Mesothelial cell of epicardium (in vitro differentiated cells): ENCODE measurements at regions not wholly inside any gene's neighbourhood (a gene's known extent, or its start where the extent isn't known, plus 50 kb on each side); places are given as distances from the start of the nearest gene placed in this dataset.

Experiments used
- DNase-seq, 2 experiments: peaks; one replicate each; pipeline ENCODE4 v3.0.0; 2021; ENCODE audit warnings: low spot score in 2 of 2; ENCODE audit not compliant: unreplicated experiment in 2 of 2
- H3K27ac Mint-ChIP-seq: 2 replicates; pipeline ENCODE4 v1.8.0; 2021; ENCODE audit warnings: mixed read lengths
- H3K27me3 Mint-ChIP-seq: 2 replicates; pipeline ENCODE4 v1.8.0; 2021; ENCODE audit warnings: low read depth, mixed read lengths
- H3K36me3 Mint-ChIP-seq: 2 replicates; pipeline ENCODE4 v1.8.0; 2021; ENCODE audit warnings: mixed read lengths
- H3K4me1 Mint-ChIP-seq: 2 replicates; pipeline ENCODE4 v1.8.0; 2021; ENCODE audit warnings: mixed read lengths
- H3K4me3 Mint-ChIP-seq: 2 replicates; pipeline ENCODE4 v1.8.0; 2021; ENCODE audit warnings: mild to moderate bottlenecking, moderate library complexity, mixed read lengths
- H3K9me3 Mint-ChIP-seq: 2 replicates; pipeline ENCODE4 v1.8.0; 2021; ENCODE audit warnings: mixed read lengths
- CTCF ChIP-seq: fragments of 200-600 bp; sonication (generic); IDR thresholded peaks from one replicate; pipeline ENCODE4 v1.5.0; 2021; ENCODE audit warnings: antibody characterized with exemption; ENCODE audit not compliant: unreplicated experiment

- H3K4me1 Mint-ChIP-seq, result peaks cover 7% of the 10 kb centered on the region
- no peak for TF ChIP-seq CTCF
- H3K27ac Mint-ChIP-seq, result no peak overlapping the region
- H3K27me3 Mint-ChIP-seq, result no peaks in the 10 kb centered on the region
- no peaks in the 10 kb centered on the region for H3K9me3 Mint-ChIP-seq
- no peak for DNase-seq
- no peak overlapping the region for H3K4me3 Mint-ChIP-seq
- no peaks in the 10 kb centered on the region for H3K36me3 Mint-ChIP-seq
These were observed 67.9 kb upstream of the COL13A1 start for GRCh38 chr10:69733791-69734261.

- no peak for TF ChIP-seq CTCF
- Mint-ChIP-seq H3K36me3 (no peaks in the 10 kb centered on the region), H3K4me3 (no peak overlapping the region), H3K9me3 (no peaks in the 10 kb centered on the region), H3K27ac (no peak overlapping the region), H3K4me1 (peaks cover 8% of the 10 kb centered on the region), H3K27me3 (no peaks in the 10 kb centered on the region)
- DNase-seq, result no peak
These were observed 67.3 kb upstream of the COL13A1 start for GRCh38 chr10:69734416-69734796.

GRCh38 chr10:69734797-69735468, 66.8 kb upstream of the COL13A1 start:
- TF ChIP-seq CTCF, result no peak
- Mint-ChIP-seq H3K9me3 (no peaks in the 10 kb centered on the region), H3K4me1 (peaks cover 12% of the 10 kb centered on the region), H3K27ac (no peak overlapping the region), H3K36me3 (no peaks in the 10 kb centered on the region), H3K27me3 (no peaks in the 10 kb centered on the region), H3K4me3 (no peak overlapping the region)
- DNase-seq, result no peak

- Mint-ChIP-seq H3K9me3 (no peaks in the 10 kb centered on the region), H3K27me3 (no peaks in the 10 kb centered on the region), H3K4me3 (no peak overlapping the region), H3K27ac (no peak overlapping the region), H3K36me3 (no peaks in the 10 kb centered on the region), H3K4me1 (peaks cover 7% of the 10 kb centered on the region)
- no peak for TF ChIP-seq CTCF
- no peak for DNase-seq
These were observed 64.6 kb upstream of the COL13A1 start for GRCh38 chr10:69736886-69737641.

- H3K27me3 Mint-ChIP-seq, result no peaks in the 10 kb centered on the region
- H3K9me3 Mint-ChIP-seq, result no peaks in the 10 kb centered on the region
- H3K4me3 Mint-ChIP-seq, result no peak overlapping the region
- DNase-seq, result no peak
- no peak for TF ChIP-seq CTCF
- H3K4me1 Mint-ChIP-seq, result peaks cover 5% of the 10 kb centered on the region
- H3K27ac Mint-ChIP-seq, result no peak overlapping the region
- no peaks in the 10 kb centered on the region for H3K36me3 Mint-ChIP-seq
These were observed 63.6 kb upstream of the COL13A1 start for GRCh38 chr10:69738071-69738470.
